ENCODE measurements at regions not wholly inside any gene's neighbourhood (a gene's known extent, or its start where the extent isn't known, plus 50 kb on each side); places are given as distances from the start of the nearest gene placed in this dataset.

DNA sequence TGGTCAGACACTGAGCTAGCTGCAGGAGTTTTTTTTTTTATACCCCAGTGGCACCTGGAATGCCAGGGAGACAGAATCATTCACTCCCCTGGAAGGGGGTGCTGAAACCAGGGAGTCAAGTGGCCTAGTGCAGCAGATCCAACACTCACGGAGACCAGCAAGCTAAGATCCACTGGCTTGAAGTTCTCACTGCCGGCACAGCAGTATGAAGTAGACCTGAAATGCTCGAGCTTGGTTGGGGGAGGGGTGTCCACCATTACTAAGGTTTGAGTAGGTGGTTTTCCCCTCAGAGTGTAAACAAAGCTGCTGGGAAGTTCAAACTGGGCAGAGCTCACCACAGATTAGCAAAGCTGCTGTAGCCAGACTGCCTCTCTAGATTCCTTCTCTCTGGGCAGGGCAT lies 537.9 kb upstream of the LCORL start:
- TF ChIP-seq, protein P1, sequence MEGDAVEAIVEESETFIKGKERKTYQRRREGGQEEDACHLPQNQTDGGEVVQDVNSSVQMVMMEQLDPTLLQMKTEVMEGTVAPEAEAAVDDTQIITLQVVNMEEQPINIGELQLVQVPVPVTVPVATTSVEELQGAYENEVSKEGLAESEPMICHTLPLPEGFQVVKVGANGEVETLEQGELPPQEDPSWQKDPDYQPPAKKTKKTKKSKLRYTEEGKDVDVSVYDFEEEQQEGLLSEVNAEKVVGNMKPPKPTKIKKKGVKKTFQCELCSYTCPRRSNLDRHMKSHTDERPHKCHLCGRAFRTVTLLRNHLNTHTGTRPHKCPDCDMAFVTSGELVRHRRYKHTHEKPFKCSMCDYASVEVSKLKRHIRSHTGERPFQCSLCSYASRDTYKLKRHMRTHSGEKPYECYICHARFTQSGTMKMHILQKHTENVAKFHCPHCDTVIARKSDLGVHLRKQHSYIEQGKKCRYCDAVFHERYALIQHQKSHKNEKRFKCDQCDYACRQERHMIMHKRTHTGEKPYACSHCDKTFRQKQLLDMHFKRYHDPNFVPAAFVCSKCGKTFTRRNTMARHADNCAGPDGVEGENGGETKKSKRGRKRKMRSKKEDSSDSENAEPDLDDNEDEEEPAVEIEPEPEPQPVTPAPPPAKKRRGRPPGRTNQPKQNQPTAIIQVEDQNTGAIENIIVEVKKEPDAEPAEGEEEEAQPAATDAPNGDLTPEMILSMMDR (conservative IDR thresholded peaks at IDR 0.05), result no peak
- no peak for TF ChIP-seq EZH2 (IDR thresholded peaks at IDR 0.05; ENCODE audit: low read depth)

Measured in PC-9 (cell line).